Upper lobe of left lung (tissue), 4 donors: ENCODE measurements at regions not wholly inside any gene's neighbourhood (a gene's known extent, or its start where the extent isn't known, plus 50 kb on each side); places are given as distances from the start of the nearest gene placed in this dataset.

Experiments used
- EP300 ChIP-seq, 4 donors: sonication (generic); formaldehyde crosslinking; IDR thresholded peaks; one replicate each; pipeline ENCODE4 v1.5.1; 2017; ENCODE audit warnings: antibody characterized with exemption in 4 of 4, control low read depth in 2 of 4
- POLR2A ChIP-seq, 4 donors: fragments of 450-650 bp; IDR thresholded peaks; one replicate each; pipeline ENCODE4 v1.5.1; 2016 to 2017; ENCODE audit warnings: antibody characterized with exemption in 4 of 4, mild to moderate bottlenecking in 2 of 4
- TF ChIP-seq, protein P1 (sequence below), 6 experiments: fragments of 450-650 bp in 4 of 6; fragments of 200-600 bp in 2 of 6; sonication (generic) in 2 of 6; IDR thresholded peaks; one replicate each; pipeline ENCODE4 v1.5.1; 2016 to 2019; ENCODE audit warnings: antibody characterized with exemption in 6 of 6

GRCh38 chr17:5881849-5882248 lies 188.3 kb upstream of the WSCD1 start:
- TF ChIP-seq EP300 (IDR thresholded peaks at IDR 0.05) (no peak), POLR2A (IDR thresholded peaks at IDR 0.05) (no peak)
- TF ChIP-seq, protein P1, sequence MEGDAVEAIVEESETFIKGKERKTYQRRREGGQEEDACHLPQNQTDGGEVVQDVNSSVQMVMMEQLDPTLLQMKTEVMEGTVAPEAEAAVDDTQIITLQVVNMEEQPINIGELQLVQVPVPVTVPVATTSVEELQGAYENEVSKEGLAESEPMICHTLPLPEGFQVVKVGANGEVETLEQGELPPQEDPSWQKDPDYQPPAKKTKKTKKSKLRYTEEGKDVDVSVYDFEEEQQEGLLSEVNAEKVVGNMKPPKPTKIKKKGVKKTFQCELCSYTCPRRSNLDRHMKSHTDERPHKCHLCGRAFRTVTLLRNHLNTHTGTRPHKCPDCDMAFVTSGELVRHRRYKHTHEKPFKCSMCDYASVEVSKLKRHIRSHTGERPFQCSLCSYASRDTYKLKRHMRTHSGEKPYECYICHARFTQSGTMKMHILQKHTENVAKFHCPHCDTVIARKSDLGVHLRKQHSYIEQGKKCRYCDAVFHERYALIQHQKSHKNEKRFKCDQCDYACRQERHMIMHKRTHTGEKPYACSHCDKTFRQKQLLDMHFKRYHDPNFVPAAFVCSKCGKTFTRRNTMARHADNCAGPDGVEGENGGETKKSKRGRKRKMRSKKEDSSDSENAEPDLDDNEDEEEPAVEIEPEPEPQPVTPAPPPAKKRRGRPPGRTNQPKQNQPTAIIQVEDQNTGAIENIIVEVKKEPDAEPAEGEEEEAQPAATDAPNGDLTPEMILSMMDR (IDR thresholded peaks at IDR 0.05): no peak
